ENCODE measurements at regions not wholly inside any gene's neighbourhood (a gene's known extent, or its start where the extent isn't known, plus 50 kb on each side); places are given as distances from the start of the nearest gene placed in this dataset.

DNA sequence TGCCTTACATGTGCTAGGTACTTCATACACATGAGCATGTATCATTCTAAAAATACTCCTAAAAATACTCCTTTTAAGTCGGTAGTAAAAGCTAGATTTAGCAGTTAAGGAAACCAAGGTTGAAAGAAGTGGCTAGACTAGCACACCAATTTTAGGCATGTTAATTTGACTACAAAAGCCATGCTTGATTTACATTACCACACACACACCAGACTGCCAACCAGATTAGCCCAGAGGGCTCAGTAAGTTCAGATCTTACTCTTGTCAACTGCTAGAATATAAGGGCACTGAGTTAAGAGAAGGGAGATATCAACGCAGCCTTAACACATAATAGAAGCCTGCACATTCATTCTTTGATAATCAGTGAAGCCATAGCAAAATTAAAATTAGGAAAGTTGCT is 117.9 kb downstream of the MID1IP1 start:
- TF ChIP-seq, protein P1, sequence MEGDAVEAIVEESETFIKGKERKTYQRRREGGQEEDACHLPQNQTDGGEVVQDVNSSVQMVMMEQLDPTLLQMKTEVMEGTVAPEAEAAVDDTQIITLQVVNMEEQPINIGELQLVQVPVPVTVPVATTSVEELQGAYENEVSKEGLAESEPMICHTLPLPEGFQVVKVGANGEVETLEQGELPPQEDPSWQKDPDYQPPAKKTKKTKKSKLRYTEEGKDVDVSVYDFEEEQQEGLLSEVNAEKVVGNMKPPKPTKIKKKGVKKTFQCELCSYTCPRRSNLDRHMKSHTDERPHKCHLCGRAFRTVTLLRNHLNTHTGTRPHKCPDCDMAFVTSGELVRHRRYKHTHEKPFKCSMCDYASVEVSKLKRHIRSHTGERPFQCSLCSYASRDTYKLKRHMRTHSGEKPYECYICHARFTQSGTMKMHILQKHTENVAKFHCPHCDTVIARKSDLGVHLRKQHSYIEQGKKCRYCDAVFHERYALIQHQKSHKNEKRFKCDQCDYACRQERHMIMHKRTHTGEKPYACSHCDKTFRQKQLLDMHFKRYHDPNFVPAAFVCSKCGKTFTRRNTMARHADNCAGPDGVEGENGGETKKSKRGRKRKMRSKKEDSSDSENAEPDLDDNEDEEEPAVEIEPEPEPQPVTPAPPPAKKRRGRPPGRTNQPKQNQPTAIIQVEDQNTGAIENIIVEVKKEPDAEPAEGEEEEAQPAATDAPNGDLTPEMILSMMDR (IDR thresholded peaks at IDR 0.05; ENCODE audit: insufficient read depth, low read length, severe bottlenecking), result no peak
- FAIRE-seq, result no peak

DNA sequence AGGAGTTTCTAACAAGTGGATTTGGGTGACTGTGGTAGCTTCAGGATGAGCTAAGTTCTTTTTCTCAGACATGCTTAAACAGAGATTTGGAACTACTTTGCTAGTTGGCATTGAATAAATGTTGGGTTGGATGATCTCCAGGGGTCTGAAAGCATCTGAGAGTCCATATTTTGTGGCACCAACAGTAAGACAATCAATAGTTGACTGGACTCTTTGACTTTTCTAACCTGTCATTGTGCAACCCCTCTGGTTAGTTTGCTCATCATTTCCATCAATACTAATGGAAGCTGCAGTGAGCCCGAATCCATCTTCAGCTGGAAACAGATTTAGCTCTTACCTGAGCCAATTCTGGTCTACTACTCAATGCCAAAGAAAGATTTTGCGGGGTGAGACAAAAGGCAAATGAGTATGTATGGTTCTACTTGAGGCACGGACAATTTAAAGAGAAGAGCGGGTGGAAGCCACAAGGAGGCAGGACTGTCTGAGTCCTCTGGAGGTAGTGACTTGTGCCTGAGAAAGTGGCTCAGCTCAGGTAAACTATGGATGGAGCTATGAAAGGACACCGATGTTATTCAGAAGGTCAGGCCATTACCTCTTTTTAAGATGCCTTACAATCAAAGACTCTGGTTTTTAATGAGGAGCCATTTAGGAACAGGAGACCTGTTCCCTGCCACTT is 118.7 kb downstream of the MID1IP1 start:
- FAIRE-seq (no peak), DNase-seq (ENCODE audit: low read depth) (no peak)
- Histone ChIP-seq H3K27me3 (ENCODE audit: control insufficient read depth, insufficient read depth, low read length) (no peaks in the 10 kb centered on the region), H3K36me3 (ENCODE audit: control insufficient read depth, insufficient read depth, low read length) (no peaks in the 10 kb centered on the region), H3K4me3 (ENCODE audit: low read depth, low read length) (no peak overlapping the region)
- TF ChIP-seq, protein P1 (IDR thresholded peaks at IDR 0.05; ENCODE audit: insufficient read depth, low read length, severe bottlenecking), result no peak

More for the DNA sequence above, 117.9 kb downstream of the MID1IP1 start:
- Histone ChIP-seq H3K36me3 (ENCODE audit: control insufficient read depth, insufficient read depth, low read length) (no peaks in the 10 kb centered on the region), H3K27me3 (ENCODE audit: control insufficient read depth, insufficient read depth, low read length) (no peaks in the 10 kb centered on the region), H3K4me3 (ENCODE audit: low read depth, low read length) (no peak overlapping the region)
- no peak for DNase-seq (ENCODE audit: low read depth)

GRCh38 chrX:38923451-38923969 is 122.3 kb downstream of the MID1IP1 start:
- Histone ChIP-seq H3K4me3 (ENCODE audit: low read depth, low read length) (no peak overlapping the region), H3K27me3 (ENCODE audit: control insufficient read depth, insufficient read depth, low read length) (no peaks in the 10 kb centered on the region), H3K36me3 (ENCODE audit: control insufficient read depth, insufficient read depth, low read length) (no peaks in the 10 kb centered on the region)
- FAIRE-seq (no peak), DNase-seq (ENCODE audit: low read depth) (no peak)
- TF ChIP-seq, protein P1 (IDR thresholded peaks at IDR 0.05; ENCODE audit: insufficient read depth, low read length, severe bottlenecking), result no peak

DNA sequence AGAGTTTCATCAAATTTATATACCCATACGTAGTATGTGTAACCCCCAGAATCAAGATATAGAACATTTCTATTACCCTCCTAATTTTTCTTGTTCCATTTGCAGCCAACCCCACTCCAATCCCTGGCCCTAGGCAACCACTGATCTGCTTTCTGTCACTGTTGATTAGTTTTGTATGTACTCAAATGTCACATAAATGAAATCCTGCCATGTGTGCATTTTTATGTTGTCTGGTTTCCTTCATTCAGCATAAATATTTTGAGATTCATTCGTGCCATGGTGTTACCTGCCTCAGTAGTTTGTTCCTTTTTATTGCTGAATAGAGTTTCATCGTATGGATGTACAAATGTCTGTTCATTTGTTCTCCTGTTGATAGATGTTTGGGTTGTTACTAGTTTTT is 126.3 kb downstream of the MID1IP1 start:
- no peak overlapping the region for H3K4me3 ChIP-seq (ENCODE audit: low read depth, low read length)
- TF ChIP-seq, protein P1 (IDR thresholded peaks at IDR 0.05; ENCODE audit: insufficient read depth, low read length, severe bottlenecking), result no peak
- DNase-seq (ENCODE audit: low read depth) (no peak), FAIRE-seq (no peak)
- no peaks in the 10 kb centered on the region for H3K36me3 ChIP-seq (ENCODE audit: control insufficient read depth, insufficient read depth, low read length)
- H3K27me3 ChIP-seq (ENCODE audit: control insufficient read depth, insufficient read depth, low read length), result no peaks in the 10 kb centered on the region

- TF ChIP-seq, protein P1 (IDR thresholded peaks at IDR 0.05; ENCODE audit: insufficient read depth, low read length, severe bottlenecking), result no peak
- FAIRE-seq (no peak), DNase-seq (ENCODE audit: low read depth) (peak; percentile 60)
- Histone ChIP-seq H3K4me3 (ENCODE audit: low read depth, low read length) (no peak overlapping the region), H3K27me3 (ENCODE audit: control insufficient read depth, insufficient read depth, low read length) (no peaks in the 10 kb centered on the region), H3K36me3 (ENCODE audit: control insufficient read depth, insufficient read depth, low read length) (no peaks in the 10 kb centered on the region)
Observed at GRCh38 chrX:38929966-38930421, 128.7 kb downstream of the MID1IP1 start.
